ENCODE measurements at regions not wholly inside any gene's neighbourhood (a gene's known extent, or its start where the extent isn't known, plus 50 kb on each side); places are given as distances from the start of the nearest gene placed in this dataset.

DNA sequence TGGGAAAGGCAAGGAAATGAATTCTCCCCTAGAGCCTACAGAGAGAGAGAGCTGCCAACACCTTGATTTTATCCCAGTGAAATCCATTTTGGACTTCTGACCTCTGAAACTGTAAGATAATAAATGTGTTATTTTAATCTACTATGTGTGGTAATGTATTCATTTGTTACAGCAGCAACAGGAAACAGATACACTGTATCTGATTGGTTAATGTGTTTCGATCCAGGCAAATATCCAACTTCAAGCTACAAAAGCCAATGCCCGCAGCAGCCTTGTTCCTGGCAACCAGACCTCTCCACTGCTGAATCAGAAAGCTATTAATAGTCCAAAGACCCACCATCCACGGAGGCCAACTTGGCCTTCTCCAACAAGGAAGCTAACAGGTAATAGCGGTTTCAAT is 318.1 kb downstream of the PTTG2 start:
- Mint-ChIP-seq H3K4me3 (no peak overlapping the region), H3K9me3 (no peaks in the 10 kb centered on the region), H3K4me1 (no peaks in the 10 kb centered on the region), H3K27ac (no peak overlapping the region), H3K27me3 (ENCODE audit: low read depth in 3 of 3) (peaks cover 0 to 4% (median 2%) of the 10 kb centered on the region in 3 donors), H3K36me3 (no peaks in the 10 kb centered on the region)
- DNase-seq = no peak

DNA sequence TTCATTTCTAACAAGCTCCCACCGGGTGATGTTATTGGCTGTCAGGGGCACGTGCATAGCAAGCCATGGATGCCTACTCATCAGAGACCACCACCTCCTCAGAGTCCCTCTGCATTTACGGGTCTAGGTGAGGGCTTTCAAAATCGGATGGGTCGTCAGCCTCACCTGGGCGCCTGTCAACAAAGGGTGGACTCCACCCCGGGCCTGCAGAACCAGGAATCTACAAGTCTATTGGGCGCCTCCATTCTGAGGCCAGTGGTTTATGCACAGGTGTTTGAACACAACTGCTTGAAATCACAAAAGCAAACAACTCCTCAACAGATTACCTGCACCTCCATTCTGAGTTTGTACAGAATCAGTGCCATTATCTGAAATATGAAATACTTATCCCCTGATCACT is 318.9 kb downstream of the PTTG2 start:
- Mint-ChIP-seq H3K27ac (no peak overlapping the region), H3K9me3 (no peaks in the 10 kb centered on the region), H3K36me3 (no peaks in the 10 kb centered on the region), H3K4me1 (no peaks in the 10 kb centered on the region), H3K27me3 (ENCODE audit: low read depth in 3 of 3) (peaks cover 0 to 4% (median 2%) of the 10 kb centered on the region in 3 donors), H3K4me3 (no peak overlapping the region)
- no peak for DNase-seq

DNA sequence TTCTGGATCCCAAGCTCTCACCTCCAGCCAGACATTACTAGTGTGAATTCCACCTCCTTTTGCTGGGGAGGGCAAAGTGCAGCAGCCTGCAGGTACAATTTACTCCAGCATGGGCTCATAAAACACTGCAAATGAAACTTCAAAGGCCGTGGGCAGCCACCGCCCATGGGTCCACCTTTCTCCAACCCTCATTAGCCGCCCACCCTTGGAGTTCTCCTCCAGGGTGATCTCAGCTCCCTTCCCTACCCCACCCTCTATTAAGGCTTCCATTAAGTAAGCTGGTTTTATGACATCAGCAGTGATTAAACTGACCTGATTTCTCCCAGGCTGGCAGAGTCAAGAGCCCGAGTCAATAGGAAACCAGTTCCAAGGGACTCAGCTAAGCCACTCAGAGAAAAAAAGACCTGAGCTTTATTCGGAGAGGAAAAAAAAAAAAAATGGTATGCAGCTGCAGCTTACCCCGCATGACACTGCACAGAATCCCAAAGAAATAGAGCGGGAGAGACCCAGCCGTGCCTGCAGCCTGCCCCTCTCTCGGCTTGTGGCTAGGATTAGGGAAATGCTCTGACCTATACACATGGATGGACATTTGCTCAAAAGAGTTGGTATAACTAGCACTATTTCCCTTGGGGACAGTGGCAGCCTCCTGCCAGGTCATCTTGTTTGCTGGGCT is 319.6 kb downstream of the PTTG2 start:
- no peaks in the 10 kb centered on the region for H3K4me1 Mint-ChIP-seq
- no peak overlapping the region for H3K27ac Mint-ChIP-seq
- no peaks in the 10 kb centered on the region for H3K36me3 Mint-ChIP-seq
- H3K4me3 Mint-ChIP-seq = no peak overlapping the region
- H3K9me3 Mint-ChIP-seq = no peaks in the 10 kb centered on the region
- H3K27me3 Mint-ChIP-seq (ENCODE audit: low read depth in 3 of 3) = peaks cover 0 to 3% (median 2%) of the 10 kb centered on the region in 3 donors
- DNase-seq = no peak

DNA sequence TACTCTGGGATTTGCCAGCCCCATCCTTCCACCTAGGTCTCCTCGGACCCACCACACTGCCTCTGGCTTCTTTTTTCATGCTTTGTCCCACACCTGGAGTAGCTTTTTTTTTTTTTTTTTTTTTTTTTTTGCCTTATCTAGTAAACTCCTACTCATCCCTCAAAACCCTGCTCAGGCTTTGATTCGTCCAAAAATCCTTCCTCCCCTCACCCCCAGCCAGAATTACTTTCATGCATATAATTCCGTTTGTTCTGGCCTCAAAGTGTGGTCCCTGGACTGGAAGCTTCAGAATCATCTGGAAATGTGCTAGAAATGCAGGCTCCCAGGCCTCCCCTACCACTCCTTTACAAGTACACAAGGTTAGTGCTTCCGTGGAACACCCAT is 320.1 kb downstream of the PTTG2 start:
- no peak overlapping the region for H3K27ac Mint-ChIP-seq
- H3K4me3 Mint-ChIP-seq = no peak overlapping the region

DNA sequence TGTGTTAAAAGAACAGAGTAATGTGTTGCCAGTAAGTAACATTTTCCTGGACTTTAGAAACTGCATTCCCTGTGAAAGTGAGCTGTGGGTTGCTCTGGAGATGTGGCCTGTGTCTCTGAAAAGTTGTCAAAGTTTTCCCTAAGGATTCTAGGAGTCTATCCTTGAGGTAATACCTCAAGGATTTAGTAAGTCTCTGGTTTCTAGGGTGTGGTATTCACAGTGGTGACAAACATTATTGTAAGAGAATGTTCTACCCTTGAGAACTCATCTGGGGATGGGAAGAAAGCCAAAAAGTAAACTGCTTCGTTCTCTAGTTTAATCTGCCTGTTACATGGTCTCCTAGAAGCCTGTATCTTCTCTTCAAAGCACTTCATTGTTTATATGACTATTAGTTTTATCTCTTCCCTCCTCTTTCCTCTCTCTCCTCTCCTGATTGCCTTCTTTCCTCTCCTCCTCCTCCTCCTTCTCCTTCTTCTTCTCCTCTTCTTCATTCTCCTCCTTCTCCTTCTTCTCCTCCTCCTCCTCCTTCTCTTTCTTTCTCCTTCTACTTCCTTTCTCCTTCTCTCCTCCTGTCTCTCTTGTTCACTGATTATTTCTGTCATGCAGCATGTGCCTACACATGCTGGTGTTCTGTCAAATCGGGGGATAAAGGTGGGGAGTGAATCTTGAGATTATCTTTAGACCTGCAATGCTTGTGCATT is 321.3 kb downstream of the PTTG2 start:
- Mint-ChIP-seq H3K27ac (no peak overlapping the region), H3K36me3 (no peaks in the 10 kb centered on the region), H3K4me3 (no peak overlapping the region), H3K9me3 (no peaks in the 10 kb centered on the region), H3K4me1 (no peaks in the 10 kb centered on the region), H3K27me3 (ENCODE audit: low read depth in 3 of 3) (peaks cover 0 to 2% (median 2%) of the 10 kb centered on the region in 3 donors)
- no peak for DNase-seq

More for the DNA sequence above, 320.1 kb downstream of the PTTG2 start:
- no peaks in the 10 kb centered on the region for H3K36me3 Mint-ChIP-seq
- DNase-seq = no peak
- no peaks in the 10 kb centered on the region for H3K4me1 Mint-ChIP-seq
- H3K9me3 Mint-ChIP-seq = no peaks in the 10 kb centered on the region
- H3K27me3 Mint-ChIP-seq (ENCODE audit: low read depth in 3 of 3) = peaks cover 0 to 2% (median 2%) of the 10 kb centered on the region in 3 donors

DNA sequence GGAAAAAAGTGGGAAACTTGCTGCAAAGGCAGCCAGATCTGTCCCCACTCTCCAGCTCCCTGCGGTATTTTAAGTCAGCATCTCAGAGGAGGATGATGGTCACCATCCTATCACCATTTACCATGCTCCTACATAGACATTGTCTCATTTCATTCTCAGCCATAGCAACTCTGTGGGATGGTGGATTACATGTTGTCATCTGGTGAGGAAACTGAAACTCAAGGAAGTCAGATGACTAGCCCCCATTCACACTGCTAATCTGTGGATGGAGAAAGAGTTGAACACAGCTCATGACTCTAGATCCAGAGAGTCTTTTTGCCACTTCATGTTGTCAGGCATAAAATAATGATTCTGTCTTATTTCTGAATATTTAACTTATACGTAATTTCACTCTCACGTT is 323.5 kb downstream of the PTTG2 start:
- Mint-ChIP-seq H3K4me3 (no peak overlapping the region), H3K27ac (no peak overlapping the region), H3K27me3 (ENCODE audit: low read depth in 3 of 3) (peaks cover 0 to 2% (median 0%) of the 10 kb centered on the region in 3 donors), H3K9me3 (no peaks in the 10 kb centered on the region), H3K4me1 (no peaks in the 10 kb centered on the region), H3K36me3 (no peaks in the 10 kb centered on the region)
- no peak for DNase-seq

DNA sequence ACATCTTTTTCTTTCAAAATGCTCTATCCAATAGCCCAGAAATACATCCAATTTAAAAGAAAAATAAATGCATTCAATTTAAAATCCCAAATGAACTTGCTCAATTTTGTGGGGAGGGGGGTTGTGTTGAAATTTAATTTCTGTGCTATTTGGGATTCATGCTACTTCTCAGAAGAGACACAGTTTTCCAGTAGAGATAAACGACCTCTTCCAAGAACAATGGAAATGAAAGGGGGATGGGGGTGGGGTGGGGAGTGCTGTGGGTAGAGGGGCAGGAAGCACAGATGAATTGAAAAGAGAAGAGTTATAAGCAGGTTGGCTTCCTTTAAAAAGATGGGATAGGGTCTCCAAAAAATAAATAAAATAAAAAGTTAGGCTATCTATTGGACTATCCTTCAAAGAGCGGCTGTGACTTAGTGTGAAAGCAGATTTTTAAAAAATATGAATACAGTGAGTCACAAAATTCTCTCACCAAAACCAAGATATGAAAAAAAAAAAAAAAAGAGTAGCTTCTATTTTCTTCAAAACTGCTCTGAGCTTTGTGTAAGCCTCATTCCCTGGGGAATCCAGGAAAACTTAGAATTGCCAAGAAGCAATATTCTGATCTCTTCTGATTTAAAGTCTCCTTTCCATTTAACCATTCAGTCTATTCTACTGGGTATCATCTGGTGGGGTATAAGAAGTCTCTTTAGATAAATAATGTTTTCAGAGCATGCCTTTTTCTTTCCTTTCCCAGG is 324.3 kb downstream of the PTTG2 start:
- H3K4me3 Mint-ChIP-seq = no peak overlapping the region
- no peaks in the 10 kb centered on the region for H3K36me3 Mint-ChIP-seq
- H3K4me1 Mint-ChIP-seq = no peaks in the 10 kb centered on the region
- no peak for DNase-seq
- no peak overlapping the region for H3K27ac Mint-ChIP-seq
- H3K9me3 Mint-ChIP-seq = no peaks in the 10 kb centered on the region
- H3K27me3 Mint-ChIP-seq (ENCODE audit: low read depth in 3 of 3) = peaks cover 0 to 2% (median 0%) of the 10 kb centered on the region in 3 donors

DNA sequence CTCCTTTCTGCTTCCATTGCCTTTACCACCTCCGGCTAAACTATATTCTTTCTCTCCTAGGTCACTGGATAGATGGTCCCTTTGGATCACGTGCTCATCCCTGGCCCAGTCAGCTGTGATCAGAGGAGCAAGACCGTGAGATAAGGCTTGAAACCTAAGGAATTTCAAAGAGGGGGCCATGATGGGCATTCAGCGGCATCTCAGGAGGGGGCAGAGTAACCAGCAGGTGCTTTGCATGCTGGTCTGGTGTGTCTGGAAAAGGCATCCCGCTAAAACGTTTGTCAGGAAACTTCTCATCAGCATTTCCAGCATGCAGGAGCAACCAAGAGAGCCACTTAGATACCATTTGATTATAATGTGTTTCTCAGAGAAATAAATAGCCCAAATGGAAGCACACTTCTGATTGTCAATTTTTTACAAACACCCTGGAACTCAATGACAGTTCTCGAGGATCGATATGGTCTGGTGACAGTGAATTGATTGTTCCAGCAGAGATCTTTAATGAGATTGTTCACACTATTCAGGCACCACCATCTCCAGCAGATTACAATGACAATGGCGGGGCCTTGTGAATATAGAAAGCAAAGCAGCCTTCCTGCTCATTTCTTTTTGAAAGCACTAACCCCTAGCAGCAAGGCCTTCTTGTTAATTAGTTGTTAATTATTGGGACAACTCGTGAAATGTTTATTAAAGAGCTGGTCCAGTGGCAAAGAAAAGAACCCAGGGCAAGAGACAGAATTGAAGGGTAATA is 327.1 kb downstream of the PTTG2 start:
- H3K4me3 Mint-ChIP-seq = no peak overlapping the region
- DNase-seq = no peak
- H3K27me3 Mint-ChIP-seq (ENCODE audit: low read depth in 3 of 3) = peaks cover 0 to 2% (median 1%) of the 10 kb centered on the region in 3 donors
- H3K9me3 Mint-ChIP-seq = no peaks in the 10 kb centered on the region
- H3K27ac Mint-ChIP-seq = no peak overlapping the region
- H3K36me3 Mint-ChIP-seq = peaks cover 0 to 3% (median 0%) of the 10 kb centered on the region in 3 donors
- no peaks in the 10 kb centered on the region for H3K4me1 Mint-ChIP-seq

DNA sequence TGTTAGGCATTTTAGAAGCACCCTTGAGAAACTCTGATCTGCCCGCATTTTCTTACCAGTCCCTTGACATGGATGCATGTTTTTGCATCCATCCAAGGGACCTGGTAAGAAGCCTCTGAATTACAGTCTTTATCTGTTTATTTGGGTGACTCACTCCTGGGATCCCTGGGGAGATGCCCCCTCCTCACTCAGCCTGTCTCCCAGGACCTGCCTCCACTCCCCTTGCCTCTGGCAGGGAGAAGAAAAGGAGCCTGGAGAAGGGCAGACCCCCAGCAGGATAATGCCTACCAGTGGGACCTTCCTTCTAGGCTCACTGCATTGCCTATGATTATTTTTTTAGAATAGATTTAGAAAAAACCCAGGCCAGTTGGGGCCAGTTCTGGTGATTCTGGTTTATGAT is 329.4 kb downstream of the PTTG2 start:
- H3K27ac Mint-ChIP-seq = no peak overlapping the region
- H3K9me3 Mint-ChIP-seq = peaks cover 4 to 21% (median 14%) of the 10 kb centered on the region in 6 donors
- peaks cover 0 to 6% (median 4%) of the 10 kb centered on the region in 3 donors for H3K27me3 Mint-ChIP-seq (ENCODE audit: low read depth in 3 of 3)
- no peaks in the 10 kb centered on the region for H3K4me1 Mint-ChIP-seq
- no peak for DNase-seq
- no peak overlapping the region for H3K4me3 Mint-ChIP-seq
- H3K36me3 Mint-ChIP-seq = peaks cover 1 to 13% (median 8%) of the 10 kb centered on the region in 3 donors

DNA sequence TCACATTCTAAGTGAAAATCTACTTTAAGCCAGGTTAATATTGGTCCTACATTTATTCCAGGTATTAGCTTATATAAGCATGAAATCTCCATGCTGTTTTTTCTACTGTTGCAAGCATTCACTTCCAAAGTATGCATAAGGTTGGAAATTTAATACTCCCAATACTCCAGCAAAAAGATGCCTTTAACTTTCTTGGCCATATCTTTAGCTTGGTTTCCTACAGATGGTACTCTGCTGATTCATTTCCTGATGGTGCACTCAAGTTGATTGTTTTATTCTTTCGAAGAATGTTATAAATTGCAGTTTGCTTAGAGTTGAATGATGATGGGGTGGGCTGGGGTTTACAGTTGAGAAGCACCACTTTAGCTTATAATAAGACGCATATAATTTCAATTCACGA is 330.2 kb downstream of the PTTG2 start:
- Mint-ChIP-seq H3K27ac (no peak overlapping the region), H3K4me1 (no peaks in the 10 kb centered on the region), H3K36me3 (peaks cover 5 to 13% (median 8%) of the 10 kb centered on the region in 3 donors), H3K9me3 (peaks cover 4 to 23% (median 16%) of the 10 kb centered on the region in 6 donors), H3K27me3 (ENCODE audit: low read depth in 3 of 3) (peaks cover 0 to 6% (median 4%) of the 10 kb centered on the region in 3 donors), H3K4me3 (no peak overlapping the region)
- DNase-seq = no peak

DNA sequence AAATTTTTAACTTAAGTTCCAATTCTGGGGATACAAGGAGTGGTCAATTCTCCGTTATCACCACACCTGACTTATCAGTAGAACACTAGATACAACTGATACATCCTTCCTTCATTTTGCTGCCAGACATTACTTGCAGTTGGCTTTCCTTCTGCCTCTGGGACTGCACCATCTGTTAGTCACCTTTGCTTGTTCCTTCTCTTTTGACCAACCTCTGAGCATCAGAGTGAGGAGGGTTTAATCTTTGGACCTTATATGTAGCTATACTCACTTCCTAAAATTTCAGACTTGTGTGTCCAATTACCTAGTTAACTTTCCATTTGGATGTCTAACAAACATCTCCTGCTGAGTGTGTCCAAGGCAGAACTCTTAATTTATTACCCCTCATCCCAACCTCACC is 330.7 kb downstream of the PTTG2 start:
- no peak for DNase-seq
- Mint-ChIP-seq H3K27me3 (ENCODE audit: low read depth in 3 of 3) (peaks cover 0 to 6% (median 4%) of the 10 kb centered on the region in 3 donors), H3K27ac (no peak overlapping the region), H3K9me3 (peaks cover 5 to 23% (median 16%) of the 10 kb centered on the region in 6 donors), H3K4me3 (no peak overlapping the region), H3K36me3 (peaks cover 5 to 13% (median 8%) of the 10 kb centered on the region in 3 donors), H3K4me1 (no peaks in the 10 kb centered on the region)

DNA sequence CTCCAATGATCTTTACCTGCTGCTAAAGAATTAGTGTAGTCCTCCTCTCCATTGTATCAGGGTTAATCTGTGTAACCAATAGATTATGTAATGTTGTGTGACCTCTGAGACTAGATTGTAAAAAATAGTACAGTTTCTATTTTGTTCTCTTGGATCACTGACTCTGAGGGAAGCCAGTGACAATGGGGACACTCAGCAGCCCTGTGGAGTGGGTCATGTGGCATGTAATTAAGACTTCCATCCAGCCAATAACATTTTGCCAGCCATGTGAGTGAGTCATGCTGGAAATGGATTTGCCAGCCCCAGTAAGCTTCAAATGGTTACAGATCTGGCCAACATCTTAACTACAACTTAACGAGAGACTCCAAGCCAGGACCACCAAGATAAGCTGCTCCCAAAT is 332.3 kb downstream of the PTTG2 start:
- peaks cover 5 to 30% (median 19%) of the 10 kb centered on the region in 6 donors for H3K9me3 Mint-ChIP-seq
- peaks cover 8 to 13% (median 11%) of the 10 kb centered on the region in 3 donors for H3K36me3 Mint-ChIP-seq
- no peak overlapping the region for H3K27ac Mint-ChIP-seq
- H3K27me3 Mint-ChIP-seq (ENCODE audit: low read depth in 3 of 3) = peaks cover 0 to 6% (median 4%) of the 10 kb centered on the region in 3 donors
- no peaks in the 10 kb centered on the region for H3K4me1 Mint-ChIP-seq
- H3K4me3 Mint-ChIP-seq = no peak overlapping the region
- no peak for DNase-seq

DNA sequence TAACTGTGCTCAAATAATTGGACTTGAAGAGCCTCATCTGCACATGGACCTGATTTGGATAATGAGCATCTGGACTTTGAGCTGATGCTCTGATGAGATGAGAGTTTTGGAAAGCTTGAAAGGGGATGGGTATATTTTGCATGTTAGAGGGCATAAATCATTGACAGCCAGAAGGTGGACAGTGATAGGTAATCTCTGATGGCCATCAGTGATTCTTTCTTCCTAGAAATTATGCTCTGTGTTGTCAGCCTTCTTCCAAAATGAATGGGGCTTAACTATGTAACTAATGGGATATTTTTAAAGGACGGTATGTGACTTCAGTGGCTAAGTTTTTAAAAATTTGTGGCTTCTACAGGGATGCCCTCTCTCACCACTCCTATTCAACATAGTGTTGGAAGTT is 334.0 kb downstream of the PTTG2 start:
- Mint-ChIP-seq H3K36me3 (peaks cover 15 to 18% (median 17%) of the 10 kb centered on the region in 3 donors), H3K9me3 (peaks cover 14 to 41% (median 30%) of the 10 kb centered on the region in 6 donors), H3K27me3 (ENCODE audit: low read depth in 3 of 3) (peaks cover 2 to 10% (median 7%) of the 10 kb centered on the region in 3 donors), H3K27ac (no peak overlapping the region), H3K4me3 (no peak overlapping the region), H3K4me1 (no peaks in the 10 kb centered on the region)
- no peak for DNase-seq
